ENCODE measurements at regions not wholly inside any gene's neighbourhood (a gene's known extent, or its start where the extent isn't known, plus 50 kb on each side); places are given as distances from the start of the nearest gene placed in this dataset.

- Histone ChIP-seq H3K4me1 (ENCODE audit: control insufficient read depth in 2 of 2, insufficient read depth in 1 of 2, low read depth in 1 of 2, low read length in 2 of 2) (no peaks in the 10 kb centered on the region), H3K27ac (replicated peaks; ENCODE audit: low read length) (no peak overlapping the region), H3K4me2 (ENCODE audit: insufficient read depth, low read length, poor library complexity, severe bottlenecking) (no peak overlapping the region), H3K18ac (ENCODE audit: low read length) (peak overlapping the region; percentile 28), H3K4me3 (ENCODE audit: low read length in 2 of 2) (no peak overlapping the region), H2AK5ac (ENCODE audit: low read depth, low read length) (no peak overlapping the region), H3K4ac (ENCODE audit: low read length) (no peak overlapping the region), H2BK12ac (ENCODE audit: low read length) (no peak overlapping the region), H4K8ac (ENCODE audit: low read depth, low read length) (no peak overlapping the region), H3K14ac (ENCODE audit: low read length) (no peak overlapping the region), H2AFZ (ENCODE audit: low read length) (no peak overlapping the region), H2BK5ac (ENCODE audit: low read length) (no peak overlapping the region), H2BK120ac (ENCODE audit: low read depth, low read length) (no peak overlapping the region), H2BK15ac (ENCODE audit: low read length) (no peak overlapping the region), H3K79me1 (ENCODE audit: low read depth, low read length) (no peaks in the 10 kb centered on the region), H3K36me3 (replicated peaks in 1 of 2; ENCODE audit: control insufficient read depth in 2 of 2, insufficient read depth in 2 of 2, low read length in 2 of 2) (no peaks in the 10 kb centered on the region), H3K27me3 (ENCODE audit: control insufficient read depth in 3 of 3, insufficient read depth in 3 of 3, low read depth in 1 of 3, low read length in 3 of 3) (peaks cover 0 to 13% (median 0%) of the 10 kb centered on the region in 3 experiments), H3K9me3 (replicated peaks in 1 of 2; ENCODE audit: control insufficient read depth in 2 of 2, insufficient read depth in 1 of 2, low read depth in 1 of 2, low read length in 2 of 2) (no peaks in the 10 kb centered on the region), H4K91ac (ENCODE audit: low read depth, low read length, poor library complexity) (no peak overlapping the region), H3K9ac (ENCODE audit: low read depth, low read length, poor library complexity) (no peak overlapping the region), H3K23ac (ENCODE audit: low read depth, low read length, poor library complexity) (peak overlapping the region; percentile 12)
- no peak for DNase-seq (ENCODE audit: low spot score)
- WGBS, 2 donors (ENCODE audit: extremely low coverage in 2 of 2, insufficient read length in 2 of 2, insufficient replicate concordance in 1 of 2): no CpG with 5 or more reads among the region's 16 CpGs
Observed at GRCh38 chr5:173793648-173794548, 94.3 kb upstream of the CPEB4 start.

GRCh38 chr5:173794901-173795416 lies 93.2 kb upstream of the CPEB4 start:
- H3K27me3 ChIP-seq (ENCODE audit: control insufficient read depth in 3 of 3, insufficient read depth in 3 of 3, low read depth in 1 of 3, low read length in 3 of 3): peaks cover 0 to 9% (median 0%) of the 10 kb centered on the region in 3 experiments
- no peak overlapping the region for H3K14ac ChIP-seq (ENCODE audit: low read length)
- H2BK15ac ChIP-seq (ENCODE audit: low read length): peak overlapping the region; percentile 26
- no peak overlapping the region for H3K9ac ChIP-seq (ENCODE audit: low read depth, low read length, poor library complexity)
- peak overlapping the region; percentile 44 for H3K18ac ChIP-seq (ENCODE audit: low read length)
- peak overlapping the region; percentile 50 for H2BK5ac ChIP-seq (ENCODE audit: low read length)
- H2BK120ac ChIP-seq (ENCODE audit: low read depth, low read length): no peak overlapping the region
- no peak overlapping the region for H2AK5ac ChIP-seq (ENCODE audit: low read depth, low read length)
- peak overlapping the region in 1 of 2 donors; percentile 35 for H3K4me3 ChIP-seq (ENCODE audit: low read length in 2 of 2)
- H3K4me1 ChIP-seq (ENCODE audit: control insufficient read depth in 2 of 2, insufficient read depth in 1 of 2, low read depth in 1 of 2, low read length in 2 of 2): no peaks in the 10 kb centered on the region
- H3K9me3 ChIP-seq (replicated peaks in 1 of 2; ENCODE audit: control insufficient read depth in 2 of 2, insufficient read depth in 1 of 2, low read depth in 1 of 2, low read length in 2 of 2): no peaks in the 10 kb centered on the region
- no peak overlapping the region for H4K91ac ChIP-seq (ENCODE audit: low read depth, low read length, poor library complexity)
- DNase-seq (ENCODE audit: low spot score): no peak
- H2AFZ ChIP-seq (ENCODE audit: low read length): no peak overlapping the region
- no peaks in the 10 kb centered on the region for H3K79me1 ChIP-seq (ENCODE audit: low read depth, low read length)
- WGBS, 2 donors (ENCODE audit: extremely low coverage in 2 of 2, insufficient read length in 2 of 2, insufficient replicate concordance in 1 of 2): no CpG with 5 or more reads among the region's 10 CpGs
- peak overlapping the region; percentile 11 for H3K23ac ChIP-seq (ENCODE audit: low read depth, low read length, poor library complexity)
- no peak overlapping the region for H2BK12ac ChIP-seq (ENCODE audit: low read length)
- H4K8ac ChIP-seq (ENCODE audit: low read depth, low read length): no peak overlapping the region
- no peak overlapping the region for H3K27ac ChIP-seq (replicated peaks; ENCODE audit: low read length)
- H3K4me2 ChIP-seq (ENCODE audit: insufficient read depth, low read length, poor library complexity, severe bottlenecking): no peak overlapping the region
- no peaks in the 10 kb centered on the region for H3K36me3 ChIP-seq (replicated peaks in 1 of 2; ENCODE audit: control insufficient read depth in 2 of 2, insufficient read depth in 2 of 2, low read length in 2 of 2)
- no peak overlapping the region for H3K4ac ChIP-seq (ENCODE audit: low read length)

GRCh38 chr5:173795601-173796000 lies 92.5 kb upstream of the CPEB4 start:
- no peaks in the 10 kb centered on the region for H3K9me3 ChIP-seq (replicated peaks in 1 of 2; ENCODE audit: control insufficient read depth in 2 of 2, insufficient read depth in 1 of 2, low read depth in 1 of 2, low read length in 2 of 2)
- no peak overlapping the region for H2AFZ ChIP-seq (ENCODE audit: low read length)
- WGBS, 2 donors (ENCODE audit: extremely low coverage in 2 of 2, insufficient read length in 2 of 2, insufficient replicate concordance in 1 of 2): no CpG with 5 or more reads among the region's 1 CpG
- peak overlapping the region; percentile 23 for H3K23ac ChIP-seq (ENCODE audit: low read depth, low read length, poor library complexity)
- no peak overlapping the region for H4K8ac ChIP-seq (ENCODE audit: low read depth, low read length)
- peak overlapping the region; percentile 71 for H3K18ac ChIP-seq (ENCODE audit: low read length)
- no peaks in the 10 kb centered on the region for H3K36me3 ChIP-seq (replicated peaks in 1 of 2; ENCODE audit: control insufficient read depth in 2 of 2, insufficient read depth in 2 of 2, low read length in 2 of 2)
- no peaks in the 10 kb centered on the region for H3K4me1 ChIP-seq (ENCODE audit: control insufficient read depth in 2 of 2, insufficient read depth in 1 of 2, low read depth in 1 of 2, low read length in 2 of 2)
- peaks cover 0 to 9% (median 0%) of the 10 kb centered on the region in 3 experiments for H3K27me3 ChIP-seq (ENCODE audit: control insufficient read depth in 3 of 3, insufficient read depth in 3 of 3, low read depth in 1 of 3, low read length in 3 of 3)
- no peak overlapping the region for H3K4ac ChIP-seq (ENCODE audit: low read length)
- H2BK5ac ChIP-seq (ENCODE audit: low read length): no peak overlapping the region
- H3K4me2 ChIP-seq (ENCODE audit: insufficient read depth, low read length, poor library complexity, severe bottlenecking): no peak overlapping the region
- DNase-seq (ENCODE audit: low spot score): no peak
- no peaks in the 10 kb centered on the region for H3K79me1 ChIP-seq (ENCODE audit: low read depth, low read length)
- H2BK12ac ChIP-seq (ENCODE audit: low read length): peak overlapping the region; percentile 14
- H2BK120ac ChIP-seq (ENCODE audit: low read depth, low read length): no peak overlapping the region
- H4K91ac ChIP-seq (ENCODE audit: low read depth, low read length, poor library complexity): no peak overlapping the region
- no peak overlapping the region for H3K4me3 ChIP-seq (ENCODE audit: low read length in 2 of 2)
- peak overlapping the region; percentile 88 for H2AK5ac ChIP-seq (ENCODE audit: low read depth, low read length)
- no peak overlapping the region for H3K27ac ChIP-seq (replicated peaks; ENCODE audit: low read length)
- H3K9ac ChIP-seq (ENCODE audit: low read depth, low read length, poor library complexity): no peak overlapping the region
- peak overlapping the region; percentile 91 for H3K14ac ChIP-seq (ENCODE audit: low read length)
- no peak overlapping the region for H2BK15ac ChIP-seq (ENCODE audit: low read length)

GRCh38 chr5:173796721-173797495 lies 91.2 kb upstream of the CPEB4 start:
- H4K8ac ChIP-seq (ENCODE audit: low read depth, low read length): no peak overlapping the region
- H3K4me2 ChIP-seq (ENCODE audit: insufficient read depth, low read length, poor library complexity, severe bottlenecking): no peak overlapping the region
- H3K27me3 ChIP-seq (ENCODE audit: control insufficient read depth in 3 of 3, insufficient read depth in 3 of 3, low read depth in 1 of 3, low read length in 3 of 3): peaks cover 0 to 7% (median 0%) of the 10 kb centered on the region in 3 experiments
- no peak overlapping the region for H3K9ac ChIP-seq (ENCODE audit: low read depth, low read length, poor library complexity)
- no peak overlapping the region for H3K18ac ChIP-seq (ENCODE audit: low read length)
- no peak overlapping the region for H3K23ac ChIP-seq (ENCODE audit: low read depth, low read length, poor library complexity)
- H4K91ac ChIP-seq (ENCODE audit: low read depth, low read length, poor library complexity): no peak overlapping the region
- H3K27ac ChIP-seq (replicated peaks; ENCODE audit: low read length): no peak overlapping the region
- no peak overlapping the region for H2AK5ac ChIP-seq (ENCODE audit: low read depth, low read length)
- no peaks in the 10 kb centered on the region for H3K9me3 ChIP-seq (replicated peaks in 1 of 2; ENCODE audit: control insufficient read depth in 2 of 2, insufficient read depth in 1 of 2, low read depth in 1 of 2, low read length in 2 of 2)
- no peak overlapping the region for H3K14ac ChIP-seq (ENCODE audit: low read length)
- no peaks in the 10 kb centered on the region for H3K36me3 ChIP-seq (replicated peaks in 1 of 2; ENCODE audit: control insufficient read depth in 2 of 2, insufficient read depth in 2 of 2, low read length in 2 of 2)
- no peaks in the 10 kb centered on the region for H3K79me1 ChIP-seq (ENCODE audit: low read depth, low read length)
- H2BK5ac ChIP-seq (ENCODE audit: low read length): no peak overlapping the region
- no CpG with 5 or more reads among the region's 9 CpGs for WGBS, 2 donors (ENCODE audit: extremely low coverage in 2 of 2, insufficient read length in 2 of 2, insufficient replicate concordance in 1 of 2)
- no peak overlapping the region for H2AFZ ChIP-seq (ENCODE audit: low read length)
- H3K4me3 ChIP-seq (ENCODE audit: low read length in 2 of 2): no peak overlapping the region
- no peak for DNase-seq (ENCODE audit: low spot score)
- no peak overlapping the region for H2BK12ac ChIP-seq (ENCODE audit: low read length)
- H3K4me1 ChIP-seq (ENCODE audit: control insufficient read depth in 2 of 2, insufficient read depth in 1 of 2, low read depth in 1 of 2, low read length in 2 of 2): no peaks in the 10 kb centered on the region
- H2BK15ac ChIP-seq (ENCODE audit: low read length): no peak overlapping the region
- no peak overlapping the region for H3K4ac ChIP-seq (ENCODE audit: low read length)
- H2BK120ac ChIP-seq (ENCODE audit: low read depth, low read length): no peak overlapping the region
